Vagina (tissue), 2 donors: ENCODE measurements at regions not wholly inside any gene's neighbourhood (a gene's known extent, or its start where the extent isn't known, plus 50 kb on each side); places are given as distances from the start of the nearest gene placed in this dataset.

ENCODE experiments used
- DNase-seq, 2 donors: peaks; one replicate each; pipeline ENCODE4 v3.0.0-alpha.2; 2017; ENCODE audit errors: extremely low spot score in 2 of 2
- H3K27ac ChIP-seq: fragments of 200-600 bp; sonication (generic); one replicate; pipeline ENCODE4 v1.5.1; 2019
- H3K27me3 ChIP-seq: fragments of 200-600 bp; sonication (generic); one replicate; pipeline ENCODE4 v1.5.1; 2019
- H3K36me3 ChIP-seq, 2 donors: fragments of 200-600 bp; sonication (generic); one replicate each; pipeline ENCODE4 v1.5.1; 2017 to 2019
- H3K4me1 ChIP-seq: fragments of 200-600 bp; sonication (generic); one replicate; pipeline ENCODE4 v1.5.1; 2019
- H3K4me3 ChIP-seq, 2 donors: fragments of 200-600 bp; sonication (generic); 1 replicate in 1 of 2; 2 replicates in 1 of 2; pipeline ENCODE4 v1.5.1; 2016 to 2019
- H3K9me3 ChIP-seq: fragments of 200-600 bp; sonication (generic); one replicate; pipeline ENCODE4 v1.5.1; 2019
- POLR2A ChIP-seq, 2 donors: fragments of 450-650 bp; IDR thresholded peaks; one replicate each; pipeline ENCODE4 v1.6.1; 2017; ENCODE audit warnings: antibody characterized with exemption in 2 of 2, mild to moderate bottlenecking in 2 of 2, moderate library complexity in 2 of 2
- POLR2AphosphoS5 ChIP-seq, 2 donors: sonication (generic); formaldehyde crosslinking; IDR thresholded peaks; one replicate each; pipeline ENCODE4 v1.9.0; 2017; ENCODE audit warnings: antibody characterized with exemption in 2 of 2, mild to moderate bottlenecking in 2 of 2, low read depth in 1 of 2; ENCODE audit not compliant: insufficient read depth in 1 of 2
- intact Hi-C: fragments of 100-400 bp; cut with DNase I; formaldehyde crosslinking; loops from one replicate; pipeline ENCODE4 v1.15.1; 2023
- TF ChIP-seq, protein P1 (sequence below), 3 experiments: fragments of 450-650 bp in 2 of 3; fragments of 200-600 bp in 1 of 3; sonication (generic) in 1 of 3; IDR thresholded peaks; one replicate each; pipeline ENCODE4 v1.5.1; 2017 to 2019; ENCODE audit warnings: antibody characterized with exemption in 3 of 3, mild to moderate bottlenecking in 2 of 3, moderate library complexity in 2 of 3

DNA sequence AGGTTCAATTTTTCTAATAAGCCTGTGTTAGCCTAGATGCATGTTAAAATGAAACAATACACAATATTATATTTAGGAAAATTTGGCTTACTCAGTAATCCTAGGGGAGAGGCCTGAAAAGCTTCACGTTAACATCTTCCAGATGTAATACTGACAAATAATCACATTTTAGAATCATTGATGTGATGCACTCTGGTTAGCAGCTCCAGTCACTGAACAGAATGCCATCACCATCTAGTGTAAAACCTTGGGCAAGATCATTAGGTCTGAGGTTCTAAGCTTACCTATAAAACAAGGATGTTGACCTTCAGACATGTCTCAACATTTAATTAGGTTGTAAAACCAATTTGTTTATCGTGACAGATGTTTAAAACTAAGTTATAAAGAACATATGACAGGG, 1704.8 kb downstream of the STIM2 start:
- no peak overlapping the region for H3K27ac ChIP-seq
- no peak overlapping the region for H3K4me3 ChIP-seq
- no peak for DNase-seq
- intact Hi-C loops: no loop called here
- H3K27me3 ChIP-seq: no peaks in the 10 kb centered on the region
- H3K36me3 ChIP-seq: no peaks in the 10 kb centered on the region
- TF ChIP-seq POLR2A (IDR thresholded peaks at IDR 0.05): no peak
- no peaks in the 10 kb centered on the region for H3K4me1 ChIP-seq
- no peaks in the 10 kb centered on the region for H3K9me3 ChIP-seq

DNA sequence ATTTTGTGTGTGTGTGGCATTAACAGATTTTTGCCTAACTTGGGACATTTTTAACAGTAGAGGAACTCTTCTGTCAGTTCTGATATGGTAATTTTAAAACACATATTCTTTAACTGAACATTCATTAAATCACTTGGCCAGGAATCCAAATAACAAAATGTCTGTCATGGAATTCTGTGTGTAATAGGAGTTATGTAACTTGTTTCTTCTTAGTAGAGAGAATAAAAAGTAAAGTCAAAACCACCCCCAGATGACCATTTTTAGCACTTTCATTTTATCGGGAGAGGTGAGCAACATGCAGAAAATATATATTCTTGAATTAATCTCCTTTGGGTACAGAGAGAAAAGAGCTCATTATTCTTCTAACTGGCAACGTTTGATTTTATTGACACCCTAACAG, 1740.3 kb downstream of the STIM2 start:
- intact Hi-C loops: no loop called here
- no peak for DNase-seq
- Histone ChIP-seq H3K4me1 (no peaks in the 10 kb centered on the region), H3K4me3 (no peak overlapping the region), H3K27ac (no peak overlapping the region), H3K9me3 (no peaks in the 10 kb centered on the region), H3K36me3 (no peaks in the 10 kb centered on the region), H3K27me3 (no peaks in the 10 kb centered on the region)
- TF ChIP-seq POLR2AphosphoS5 (IDR thresholded peaks at IDR 0.05; ENCODE audit: insufficient read depth in 1 of 2, low read depth in 1 of 2): no peak
- TF ChIP-seq, protein P1, sequence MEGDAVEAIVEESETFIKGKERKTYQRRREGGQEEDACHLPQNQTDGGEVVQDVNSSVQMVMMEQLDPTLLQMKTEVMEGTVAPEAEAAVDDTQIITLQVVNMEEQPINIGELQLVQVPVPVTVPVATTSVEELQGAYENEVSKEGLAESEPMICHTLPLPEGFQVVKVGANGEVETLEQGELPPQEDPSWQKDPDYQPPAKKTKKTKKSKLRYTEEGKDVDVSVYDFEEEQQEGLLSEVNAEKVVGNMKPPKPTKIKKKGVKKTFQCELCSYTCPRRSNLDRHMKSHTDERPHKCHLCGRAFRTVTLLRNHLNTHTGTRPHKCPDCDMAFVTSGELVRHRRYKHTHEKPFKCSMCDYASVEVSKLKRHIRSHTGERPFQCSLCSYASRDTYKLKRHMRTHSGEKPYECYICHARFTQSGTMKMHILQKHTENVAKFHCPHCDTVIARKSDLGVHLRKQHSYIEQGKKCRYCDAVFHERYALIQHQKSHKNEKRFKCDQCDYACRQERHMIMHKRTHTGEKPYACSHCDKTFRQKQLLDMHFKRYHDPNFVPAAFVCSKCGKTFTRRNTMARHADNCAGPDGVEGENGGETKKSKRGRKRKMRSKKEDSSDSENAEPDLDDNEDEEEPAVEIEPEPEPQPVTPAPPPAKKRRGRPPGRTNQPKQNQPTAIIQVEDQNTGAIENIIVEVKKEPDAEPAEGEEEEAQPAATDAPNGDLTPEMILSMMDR (IDR thresholded peaks at IDR 0.05): no peak
- no peak for TF ChIP-seq POLR2A (IDR thresholded peaks at IDR 0.05)

DNA sequence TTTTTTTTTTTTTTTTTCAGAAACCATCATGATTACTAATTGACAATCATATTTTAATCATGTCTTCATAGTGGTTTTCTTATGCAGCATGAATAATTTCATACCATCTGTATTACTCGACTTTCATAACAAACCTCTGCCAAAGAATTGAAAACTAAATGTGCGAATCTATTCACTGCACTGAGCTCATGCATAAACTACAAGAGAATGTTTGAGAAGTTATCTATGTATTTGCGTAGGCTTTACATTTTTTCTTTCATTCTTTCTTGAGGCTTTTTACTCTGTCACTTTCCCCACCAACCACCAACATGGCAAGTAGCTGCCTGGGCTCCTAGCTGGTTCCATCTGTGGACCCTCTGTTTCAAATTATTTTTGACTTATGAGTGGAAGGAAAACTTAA, 1761.0 kb downstream of the STIM2 start:
- TF ChIP-seq, protein P1 (IDR thresholded peaks at IDR 0.05): no peak
- TF ChIP-seq POLR2A (IDR thresholded peaks at IDR 0.05) (no peak), POLR2AphosphoS5 (IDR thresholded peaks at IDR 0.05; ENCODE audit: insufficient read depth in 1 of 2, low read depth in 1 of 2) (no peak)
- DNase-seq: no peak
- Histone ChIP-seq H3K27ac (no peak overlapping the region), H3K4me3 (no peak overlapping the region), H3K27me3 (no peaks in the 10 kb centered on the region), H3K9me3 (no peaks in the 10 kb centered on the region), H3K4me1 (no peaks in the 10 kb centered on the region), H3K36me3 (no peaks in the 10 kb centered on the region)
- intact Hi-C loops: no loop called here

DNA sequence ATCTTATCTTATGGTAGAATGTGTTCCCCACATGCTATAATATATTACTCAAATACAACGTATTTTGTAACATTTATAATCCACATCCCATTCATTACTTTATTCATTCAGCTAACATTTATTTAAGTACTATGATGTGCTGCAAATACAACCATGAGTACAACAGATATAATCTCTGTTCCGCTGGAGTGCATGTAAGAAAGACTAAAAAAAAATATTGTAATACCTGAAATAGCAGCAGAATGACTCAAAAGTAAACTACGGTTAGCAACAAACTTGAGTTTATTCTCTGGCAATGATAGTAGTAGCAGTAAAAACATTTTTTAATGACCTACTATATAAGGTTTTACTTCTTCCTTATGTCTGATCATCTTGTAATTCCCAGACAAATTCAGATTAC, 1776.3 kb downstream of the STIM2 start:
- TF ChIP-seq, protein P1 (IDR thresholded peaks at IDR 0.05): no peak
- TF ChIP-seq POLR2A (IDR thresholded peaks at IDR 0.05) (no peak), POLR2AphosphoS5 (IDR thresholded peaks at IDR 0.05; ENCODE audit: insufficient read depth in 1 of 2, low read depth in 1 of 2) (no peak)
- Histone ChIP-seq H3K4me1 (no peaks in the 10 kb centered on the region), H3K4me3 (no peak overlapping the region), H3K27ac (no peak overlapping the region), H3K9me3 (no peaks in the 10 kb centered on the region), H3K36me3 (no peaks in the 10 kb centered on the region), H3K27me3 (no peaks in the 10 kb centered on the region)
- no peak for DNase-seq
- intact Hi-C loops: no loop called here

- DNase-seq: no peak
- Histone ChIP-seq H3K27me3 (no peaks in the 10 kb centered on the region), H3K4me1 (no peaks in the 10 kb centered on the region), H3K4me3 (no peak overlapping the region), H3K27ac (no peak overlapping the region), H3K9me3 (no peaks in the 10 kb centered on the region), H3K36me3 (no peaks in the 10 kb centered on the region)
- intact Hi-C loops: no loop called here
- TF ChIP-seq, protein P1 (IDR thresholded peaks at IDR 0.05): no peak
- no peak for TF ChIP-seq POLR2AphosphoS5 (IDR thresholded peaks at IDR 0.05; ENCODE audit: insufficient read depth in 1 of 2, low read depth in 1 of 2)
- TF ChIP-seq POLR2A (IDR thresholded peaks at IDR 0.05): no peak
These were observed 1779.1 kb downstream of the STIM2 start for GRCh38 chr4:28639747-28640146.

DNA sequence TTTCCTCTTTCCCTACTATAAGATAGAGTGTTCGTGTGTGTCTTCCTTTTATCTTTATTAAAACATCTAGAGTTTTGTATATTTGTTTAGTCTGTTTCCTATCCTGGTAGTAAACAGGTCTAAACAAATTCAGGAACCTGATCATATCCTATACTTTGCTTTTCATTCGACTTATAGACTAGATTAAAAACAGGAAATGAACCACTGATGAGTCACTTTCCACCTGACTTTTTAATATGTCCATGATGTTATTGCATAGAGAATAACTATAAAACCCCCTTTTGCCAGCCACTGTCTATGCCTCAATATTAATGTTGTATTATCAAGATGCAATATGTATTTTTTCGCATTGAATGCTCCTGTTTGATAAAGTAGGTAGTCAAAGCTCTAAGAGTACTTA, 1794.0 kb downstream of the STIM2 start:
- intact Hi-C loops: no loop called here

More for the DNA sequence above, 1794.0 kb downstream of the STIM2 start:
- no peaks in the 10 kb centered on the region for H3K36me3 ChIP-seq
- DNase-seq: no peak
- TF ChIP-seq POLR2A (IDR thresholded peaks at IDR 0.05): no peak
- H3K4me1 ChIP-seq: no peaks in the 10 kb centered on the region
- no peaks in the 10 kb centered on the region for H3K27me3 ChIP-seq
- no peak overlapping the region for H3K27ac ChIP-seq
- no peak overlapping the region for H3K4me3 ChIP-seq
- H3K9me3 ChIP-seq: no peaks in the 10 kb centered on the region
